K562 (cell line): ENCODE measurements at regions not wholly inside any gene's neighbourhood (a gene's known extent, or its start where the extent isn't known, plus 50 kb on each side); places are given as distances from the start of the nearest gene placed in this dataset.

Experiments used
- ATAC-seq: fragments of 200-7000 bp; cut with Tn5 transposase; 3 replicates; pipeline ENCODE4 v1.9.1; 2020; ENCODE audit warnings: moderate library complexity
- BruUV-seq: library from RNA; stranded (reverse); fragments of 400-500 nt; replicated peaks from 2 replicates; lab custom pipeline; 2021; lab: Mats Ljungman, UMichigan
- CTCF ChIA-PET: fragments of 300-600 bp; formaldehyde crosslinking; extraction: SDS; loops from one replicate; lab custom pipeline; 2021; ENCODE audit warnings: low intra/inter-chr PET ratio; lab: Yijun Ruan, JAX
- POLR2A ChIA-PET: fragments of 300-600, 350-650 bp; sonication (Branson Sonifier 250); formaldehyde crosslinking; extraction: SDS; loops from one replicate; lab custom pipeline; 2021; ENCODE audit warnings: antibody characterized with exemption, inconsistent platforms; lab: Yijun Ruan, JAX
- DNase-seq, 4 experiments: peaks; one replicate each; pipeline versions ENCODE4 v3.0.0 to v3.0.0-alpha.2; 2011 to 2018; ENCODE audit warnings: low spot score in 3 of 4, mixed read lengths in 3 of 4; ENCODE audit errors: extremely low read depth in 1 of 4
- FAIRE-seq: peaks from 2 replicates; lab custom pipeline; 2011; peaks lifted over from hg19 to GRCh38; lab: Jason Lieb, UNC
- H2AFZ ChIP-seq: 2 replicates; pipeline ENCODE4 v1.6.0; 2011; ENCODE audit warnings: low read depth, low read length, control low read depth, inconsistent platforms
- H3K27ac ChIP-seq: fragments of 200-600 bp; 3 replicates; pipeline ENCODE4 v1.8.0; 2011; ENCODE audit warnings: low read depth, mild to moderate bottlenecking, control low read depth, inconsistent platforms, low read length, moderate library complexity, mixed read lengths; ENCODE audit errors: extremely low read depth
- H3K27me3 ChIP-seq, 2 experiments: fragments of 300-600 bp in 1 of 2; 2 replicates in 1 of 2; 3 replicates in 1 of 2; pipeline versions ENCODE4 v1.6.0 to v1.8.0; 2011; ENCODE audit warnings: inconsistent platforms in 2 of 2, low read length in 2 of 2, mild to moderate bottlenecking in 1 of 2, mixed read lengths in 1 of 2, moderate library complexity in 1 of 2; ENCODE audit not compliant: control insufficient read depth in 2 of 2, insufficient read depth in 2 of 2
- H3K36me3 ChIP-seq: fragments of 300-600 bp; 3 replicates; pipeline ENCODE4 v1.8.0; 2011; ENCODE audit warnings: mild to moderate bottlenecking, low read length, inconsistent platforms; ENCODE audit not compliant: control insufficient read depth, insufficient read depth
- H3K4me1 ChIP-seq, 2 experiments: fragments of 200-600 bp in 1 of 2; replicated peaks in 1 of 2; 2 replicates in 1 of 2; 3 replicates in 1 of 2; pipeline versions ENCODE4 v1.5.1 to v1.8.0; 2011; ENCODE audit warnings: inconsistent platforms in 2 of 2, low read length in 2 of 2, mild to moderate bottlenecking in 1 of 2, mixed read lengths in 1 of 2, moderate library complexity in 1 of 2; ENCODE audit not compliant: control insufficient read depth in 2 of 2, insufficient read depth in 2 of 2
- H3K4me2 ChIP-seq: 2 replicates; pipeline ENCODE4 v1.6.1; 2011; ENCODE audit warnings: low read length, control low read depth, inconsistent platforms, mixed read lengths; ENCODE audit not compliant: insufficient read depth
- H3K4me3 ChIP-seq: fragments of 200-600 bp; sonication (generic), shearing (Covaris generic); 2 replicates; pipeline ENCODE4 v1.5.1; 2016; ENCODE audit warnings: control low read depth, inconsistent platforms
- H3K79me2 ChIP-seq: fragments of 200-600 bp; 3 replicates; pipeline ENCODE4 v1.8.0; 2011; ENCODE audit warnings: low read length, inconsistent platforms; ENCODE audit not compliant: control insufficient read depth, insufficient read depth
- H3K9ac ChIP-seq, 2 experiments: 2 replicates each; pipeline versions ENCODE4 v1.6.0 to v1.6.1; 2011; ENCODE audit warnings: low read depth in 2 of 2, low read length in 2 of 2, control low read depth in 1 of 2, inconsistent platforms in 1 of 2, mild to moderate bottlenecking in 1 of 2, mixed read lengths in 1 of 2; ENCODE audit not compliant: insufficient read depth in 1 of 2
- H3K9me1 ChIP-seq: one replicate; pipeline ENCODE4 v1.6.0; 2011; ENCODE audit warnings: inconsistent platforms, mild to moderate bottlenecking, low read length, moderate library complexity; ENCODE audit not compliant: control insufficient read depth, insufficient read depth
- H3K9me3 ChIP-seq: replicated peaks from 2 replicates; pipeline ENCODE4 v1.5.1; 2011; ENCODE audit warnings: low read depth, low read length, inconsistent platforms; ENCODE audit not compliant: control insufficient read depth, insufficient read depth
- H4K20me1 ChIP-seq: replicated peaks from 2 replicates; pipeline ENCODE4 v1.6.1; 2011; ENCODE audit warnings: low read length, inconsistent platforms, mixed read lengths; ENCODE audit not compliant: control insufficient read depth, insufficient read depth
- BCOR ChIP-seq: fragments of 450-650 bp; IDR thresholded peaks from 2 replicates; pipeline ENCODE4 v1.6.1; 2016
- KDM1A ChIP-seq, 2 experiments: fragments of 450-650 bp; IDR thresholded peaks; 2 replicates each; pipeline ENCODE4 v1.6.1; 2016; ENCODE audit warnings: mild to moderate bottlenecking in 2 of 2
- RBM25 ChIP-seq: fragments of 200-400 bp; formaldehyde crosslinking; IDR thresholded peaks from 2 replicates; pipeline ENCODE4 v1.6.1; 2018; ENCODE audit warnings: low read length, low read depth, moderate library complexity; ENCODE audit not compliant: severe bottlenecking
- ZBTB11 ChIP-seq, 3 experiments: fragments of 200-800 bp in 1 of 3; fragments of 250-450 bp in 1 of 3; fragments of 450-650 bp in 1 of 3; sonication (Bioruptor Pico) in 1 of 3; sonication (Bioruptor generic) in 1 of 3; formaldehyde crosslinking in 1 of 3; IDR thresholded peaks; 2 replicates each; pipeline versions ENCODE4 v1.6.1 to v1.8.0; 2016 to 2022; ENCODE audit warnings: mild to moderate bottlenecking in 2 of 3, missing genetic modification characterization in 2 of 3, missing compliant biosample characterization in 1 of 3, moderate library complexity in 1 of 3
- ZNF239 ChIP-seq: fragments of 250-450 bp; sonication (Bioruptor Pico); IDR thresholded peaks from 2 replicates; pipeline ENCODE4 v1.4.0; 2020; ENCODE audit warnings: mild to moderate bottlenecking
- WGBS: fragments of 100-300 bp; shearing (Covaris generic); methylation state at CpG from one replicate; pipeline ENCODE4 v1.1.6; 2016; ENCODE audit warnings: low coverage, mixed read lengths; ENCODE audit not compliant: insufficient coverage; ENCODE audit errors: missing lambda C conversion rate; 5-methylcytosine and 5-hydroxymethylcytosine counted together
- in situ Hi-C: fragments of 300-500 bp; cut with MboI; formaldehyde crosslinking; loops from 4 replicates; pipeline ENCODE4 v1.15.0; 2018; ENCODE audit warnings: inconsistent platforms, mixed read lengths
- intact Hi-C: fragments of 100-400 bp; cut with micrococcal nuclease; formaldehyde crosslinking; loops from 2 replicates; pipeline ENCODE4 v1.14.2; 2022

- no peaks in the 10 kb centered on the region for H3K27me3 ChIP-seq
- no peak overlapping the region for H3K4me2 ChIP-seq
- POLR2A ChIA-PET = interaction anchor here (0.5 to 1.4 kb wide), 3 partner anchors 10 to 155 kb away, joined by 4 to 5 read pairs (median 4); no protein-coding TSS in a partner anchor
- DNase-seq (no peak), FAIRE-seq (no peak), ATAC-seq (no peak; the same call in 1 of the 3 replicates)
- BruUV-seq = no TSS peak
- no peaks in the 10 kb centered on the region for H4K20me1 ChIP-seq
- H3K36me3 ChIP-seq = no peaks in the 10 kb centered on the region
- peak overlapping the region; percentile 22; the same call in 1 of the 2 replicates for H2AFZ ChIP-seq
- in situ Hi-C loops (no loop called here), intact Hi-C loops (no loop called here)
- H3K9ac ChIP-seq = no peak overlapping the region
- CTCF ChIA-PET = no interaction called here
- H3K79me2 ChIP-seq = no peaks in the 10 kb centered on the region
- no peak overlapping the region for H3K27ac ChIP-seq
- H3K4me3 ChIP-seq = no peak overlapping the region
- no peaks in the 10 kb centered on the region for H3K9me1 ChIP-seq
- 42% methylated on average over 10 of the region's 10 CpGs for WGBS
- H3K9me3 ChIP-seq = no peaks in the 10 kb centered on the region
- peak; percentile 72 for TF ChIP-seq RBM25
- TF ChIP-seq ZNF239 (CRISPR knock-in tag) = no peak
- peak; percentile 76; the same call in 1 of the 2 replicates for TF ChIP-seq BCOR
- TF ChIP-seq ZBTB11 (CRISPR knock-in tag; IDR thresholded peaks at IDR 0.05) = peak in 1 of 3 experiments; percentile 88; a peak in 2 of 6 replicates
- peak; percentile 38 to 67; a peak in 3 of 4 replicates for TF ChIP-seq KDM1A (IDR thresholded peaks at IDR 0.05)
- TF ChIP-seq, all 486 proteins: peak for 4
- no peaks in the 10 kb centered on the region; a peak in 2 of 5 replicates for H3K4me1 ChIP-seq
Measured at GRCh38 chr20:53884859-53885541, 185.4 kb downstream of the BCAS1 start.
